Ishikawa (cell line): ENCODE measurements at regions not wholly inside any gene's neighbourhood (a gene's known extent, or its start where the extent isn't known, plus 50 kb on each side); places are given as distances from the start of the nearest gene placed in this dataset.

Experiments
- EP300 ChIP-seq: IDR thresholded peaks from 2 replicates; pipeline ENCODE4 v1.6.1; 2012; ENCODE audit warnings: borderline replicate concordance
- NFIC ChIP-seq: IDR thresholded peaks from 2 replicates; pipeline ENCODE4 v1.6.1; 2012
- TCF12 ChIP-seq: IDR thresholded peaks from 2 replicates; pipeline ENCODE4 v1.6.1; 2012; ENCODE audit warnings: low read depth
- ZBTB7A ChIP-seq: IDR thresholded peaks from 2 replicates; pipeline ENCODE4 v1.6.1; 2012; ENCODE audit warnings: low read depth

- TF ChIP-seq ZBTB7A, result no peak
- TF ChIP-seq TCF12, result no peak
- no peak for TF ChIP-seq NFIC
- TF ChIP-seq EP300, result no peak
Observed at GRCh38 chr18:76589866-76590265, 94.8 kb upstream of the ZNF516 start.
